ENCODE measurements at regions not wholly inside any gene's neighbourhood (a gene's known extent, or its start where the extent isn't known, plus 50 kb on each side); places are given as distances from the start of the nearest gene placed in this dataset.
"Not testable (repeated sequence)": the region's sequence is repeated elsewhere in the genome, so short reads cannot be mapped to it uniquely, and the experiment has no call there.

GRCh38 chr7:84941936-84942335, 244.9 kb downstream of the SEMA3D start:
- DNase-seq = no peak

- DNase-seq = no peak
These were observed 245.6 kb downstream of the SEMA3D start for GRCh38 chr7:84941291-84941690.

GRCh38 chr7:84939888-84940287, 247.0 kb downstream of the SEMA3D start:
- DNase-seq = no peak

GRCh38 chr7:84939442-84939841, 247.4 kb downstream of the SEMA3D start:
- DNase-seq = no peak

- no peak for DNase-seq
These were observed 262.5 kb downstream of the SEMA3D start for GRCh38 chr7:84924353-84924752.

- no peak for DNase-seq
These were observed 263.5 kb downstream of the SEMA3D start for GRCh38 chr7:84923348-84923747.

- no peak for DNase-seq
These were observed 265.7 kb downstream of the SEMA3D start for GRCh38 chr7:84921154-84921553.

- not testable (repeated sequence) for DNase-seq
These were observed 269.9 kb downstream of the SEMA3D start for GRCh38 chr7:84916973-84917372.

GRCh38 chr7:84916161-84916560, 270.7 kb downstream of the SEMA3D start:
- DNase-seq = no peak

- no peak for DNase-seq
These were observed 272.3 kb downstream of the SEMA3D start for GRCh38 chr7:84914598-84914997.

- no peak for DNase-seq
These were observed 273.1 kb downstream of the SEMA3D start for GRCh38 chr7:84913731-84914130.

GRCh38 chr7:84912993-84913635, 273.7 kb downstream of the SEMA3D start:
- no peak for DNase-seq

- DNase-seq = no peak
These were observed 274.3 kb downstream of the SEMA3D start for GRCh38 chr7:84912537-84912936.

GRCh38 chr7:84912018-84912417, 274.8 kb downstream of the SEMA3D start:
- DNase-seq = no peak

GRCh38 chr7:84911077-84911476, 275.8 kb downstream of the SEMA3D start:
- DNase-seq = no peak

GRCh38 chr7:84910322-84910721, 276.5 kb downstream of the SEMA3D start:
- not testable (repeated sequence) for DNase-seq

- DNase-seq = no peak
These were observed 278.6 kb downstream of the SEMA3D start for GRCh38 chr7:84908196-84908793.

- no peak for DNase-seq
These were observed 280.0 kb downstream of the SEMA3D start for GRCh38 chr7:84906889-84907288.

GRCh38 chr7:84904561-84904960, 282.3 kb downstream of the SEMA3D start:
- DNase-seq = no peak

GRCh38 chr7:84901366-84901765, 285.5 kb downstream of the SEMA3D start:
- DNase-seq = no peak

- no peak for DNase-seq
These were observed 286.6 kb downstream of the SEMA3D start for GRCh38 chr7:84900215-84900614.

- DNase-seq = no peak
These were observed 291.3 kb downstream of the SEMA3D start for GRCh38 chr7:84895563-84895962.

GRCh38 chr7:84883570-84883969, 303.3 kb downstream of the SEMA3D start:
- DNase-seq = not testable (repeated sequence)

- not testable (repeated sequence) for DNase-seq
These were observed 306.4 kb downstream of the SEMA3D start for GRCh38 chr7:84880326-84880997.
